Liver (tissue), 3 donors: ENCODE measurements at regions not wholly inside any gene's neighbourhood (a gene's known extent, or its start where the extent isn't known, plus 50 kb on each side); places are given as distances from the start of the nearest gene placed in this dataset.

Source experiments
- CTCF ChIP-seq: fragments of 150-350 bp; IDR thresholded peaks from 2 replicates; pipeline ENCODE4 v1.5.1; 2017; ENCODE audit warnings: improper control_type of control experiment, low read depth, low read length; ENCODE audit not compliant: missing input control
- EGR1 ChIP-seq, 2 donors: IDR thresholded peaks; 2 replicates each; pipeline ENCODE4 v1.6.1; 2016 to 2018; ENCODE audit warnings: antibody characterized with exemption in 2 of 2, low read depth in 2 of 2
- RXRA ChIP-seq, 2 donors: IDR thresholded peaks; 2 replicates each; pipeline ENCODE4 v1.6.1; 2017 to 2018; ENCODE audit warnings: antibody characterized with exemption in 2 of 2, mild to moderate bottlenecking in 1 of 2
- TAF1 ChIP-seq: conservative IDR thresholded peaks from 2 replicates; pipeline ENCODE4 v1.6.1; 2016; ENCODE audit warnings: antibody characterized with exemption, mild to moderate bottlenecking
- YY1 ChIP-seq: IDR thresholded peaks from 2 replicates; pipeline ENCODE4 v1.6.1; 2016; ENCODE audit warnings: antibody characterized with exemption, mild to moderate bottlenecking
- donor health status: healthy.
- donor health status: healthy.

- TF ChIP-seq CTCF (no peak), EGR1 (IDR thresholded peaks at IDR 0.05; ENCODE audit: low read depth in 2 of 2) (no peak), TAF1 (no peak), YY1 (no peak), RXRA (IDR thresholded peaks at IDR 0.05) (no peak)
These were observed 96.1 kb downstream of the WTIP start for GRCh38 chr19:34577531-34578101.
